ENCODE measurements at regions not wholly inside any gene's neighbourhood (a gene's known extent, or its start where the extent isn't known, plus 50 kb on each side); places are given as distances from the start of the nearest gene placed in this dataset.

DNA sequence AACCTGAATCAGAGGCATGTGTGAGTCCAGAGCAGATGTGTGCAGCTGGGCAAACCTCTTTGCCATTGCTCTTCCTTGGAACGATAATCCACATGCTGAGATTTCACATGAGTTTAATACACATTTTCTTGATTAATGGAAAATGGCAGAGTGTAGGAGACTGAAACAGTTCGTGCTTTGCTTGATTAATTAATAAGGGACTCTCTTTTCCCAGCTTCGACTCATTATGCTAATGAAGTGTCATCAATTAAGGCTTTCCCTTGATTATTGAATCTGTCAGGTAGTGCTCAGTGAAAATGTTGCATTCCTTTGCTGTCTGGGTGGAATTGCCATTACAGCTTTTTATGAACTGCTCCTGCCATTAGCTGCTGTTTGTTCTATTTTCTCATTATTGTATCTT lies 487.7 kb upstream of the NOVA1 start:
- TF ChIP-seq EP300 (conservative IDR thresholded peaks at IDR 0.05; ENCODE audit: poor library complexity, severe bottlenecking): no peak
- Histone ChIP-seq H3K9me3 (ENCODE audit: low read length) (no peaks in the 10 kb centered on the region), H3K9ac (ENCODE audit: low read length) (no peak overlapping the region), H3K27ac (ENCODE audit: low read length) (no peak overlapping the region), H3K9me2 (ENCODE audit: insufficient read depth, low read length) (no peaks in the 10 kb centered on the region), H2AFZ (ENCODE audit: low read depth, low read length) (no peak overlapping the region), H3K36me3 (ENCODE audit: insufficient read depth, low read length) (no peaks in the 10 kb centered on the region), H3K4me2 (ENCODE audit: low read length) (no peak overlapping the region), H3K79me2 (replicated peaks; ENCODE audit: insufficient read depth, low read length) (no peaks in the 10 kb centered on the region), H3K27me3 (ENCODE audit: insufficient read depth, low read depth, low read length) (no peaks in the 10 kb centered on the region), H3F3A (ENCODE audit: insufficient read depth, low read length, poor library complexity, severe bottlenecking) (no peaks in the 10 kb centered on the region), H4K20me1 (ENCODE audit: insufficient read depth) (no peaks in the 10 kb centered on the region), H3K4me3 (ENCODE audit: low read length) (no peak overlapping the region)

DNA sequence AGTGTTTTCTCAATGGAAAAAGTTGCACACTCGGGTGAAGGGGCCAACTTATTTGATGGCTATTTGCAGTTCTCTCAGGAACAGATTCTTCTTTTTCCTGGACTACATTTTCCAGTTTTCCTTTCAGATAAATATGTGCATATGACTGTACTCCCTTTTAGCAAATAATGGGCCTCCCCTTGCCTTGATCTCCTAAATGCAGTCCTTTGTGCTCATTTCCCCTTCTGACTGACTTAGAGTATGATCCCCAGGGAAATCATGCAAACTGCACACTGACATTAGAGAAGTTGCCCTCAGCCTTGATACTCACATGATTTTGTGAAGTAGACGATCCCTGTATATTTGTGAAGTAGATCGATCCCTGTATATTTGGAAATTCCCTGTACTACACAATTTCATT lies 492.9 kb upstream of the NOVA1 start:
- Histone ChIP-seq H3K36me3 (ENCODE audit: insufficient read depth, low read length) (no peaks in the 10 kb centered on the region), H3K79me2 (replicated peaks; ENCODE audit: insufficient read depth, low read length) (no peaks in the 10 kb centered on the region), H3K27me3 (ENCODE audit: insufficient read depth, low read depth, low read length) (no peaks in the 10 kb centered on the region), H3K9me2 (ENCODE audit: insufficient read depth, low read length) (no peaks in the 10 kb centered on the region), H3K27ac (ENCODE audit: low read length) (no peak overlapping the region), H3K4me3 (ENCODE audit: low read length) (no peak overlapping the region), H3K9ac (ENCODE audit: low read length) (no peak overlapping the region), H3K4me2 (ENCODE audit: low read length) (no peak overlapping the region), H3F3A (ENCODE audit: insufficient read depth, low read length, poor library complexity, severe bottlenecking) (no peaks in the 10 kb centered on the region), H3K9me3 (ENCODE audit: low read length) (no peaks in the 10 kb centered on the region), H4K20me1 (ENCODE audit: insufficient read depth) (no peaks in the 10 kb centered on the region), H2AFZ (ENCODE audit: low read depth, low read length) (no peak overlapping the region)
- TF ChIP-seq EZH2 (IDR thresholded peaks at IDR 0.05; ENCODE audit: borderline replicate concordance, insufficient read depth, low read length, poor library complexity, severe bottlenecking) (no peak), POLR2AphosphoS5 (IDR thresholded peaks at IDR 0.05) (no peak)
- TF ChIP-seq, protein P1, sequence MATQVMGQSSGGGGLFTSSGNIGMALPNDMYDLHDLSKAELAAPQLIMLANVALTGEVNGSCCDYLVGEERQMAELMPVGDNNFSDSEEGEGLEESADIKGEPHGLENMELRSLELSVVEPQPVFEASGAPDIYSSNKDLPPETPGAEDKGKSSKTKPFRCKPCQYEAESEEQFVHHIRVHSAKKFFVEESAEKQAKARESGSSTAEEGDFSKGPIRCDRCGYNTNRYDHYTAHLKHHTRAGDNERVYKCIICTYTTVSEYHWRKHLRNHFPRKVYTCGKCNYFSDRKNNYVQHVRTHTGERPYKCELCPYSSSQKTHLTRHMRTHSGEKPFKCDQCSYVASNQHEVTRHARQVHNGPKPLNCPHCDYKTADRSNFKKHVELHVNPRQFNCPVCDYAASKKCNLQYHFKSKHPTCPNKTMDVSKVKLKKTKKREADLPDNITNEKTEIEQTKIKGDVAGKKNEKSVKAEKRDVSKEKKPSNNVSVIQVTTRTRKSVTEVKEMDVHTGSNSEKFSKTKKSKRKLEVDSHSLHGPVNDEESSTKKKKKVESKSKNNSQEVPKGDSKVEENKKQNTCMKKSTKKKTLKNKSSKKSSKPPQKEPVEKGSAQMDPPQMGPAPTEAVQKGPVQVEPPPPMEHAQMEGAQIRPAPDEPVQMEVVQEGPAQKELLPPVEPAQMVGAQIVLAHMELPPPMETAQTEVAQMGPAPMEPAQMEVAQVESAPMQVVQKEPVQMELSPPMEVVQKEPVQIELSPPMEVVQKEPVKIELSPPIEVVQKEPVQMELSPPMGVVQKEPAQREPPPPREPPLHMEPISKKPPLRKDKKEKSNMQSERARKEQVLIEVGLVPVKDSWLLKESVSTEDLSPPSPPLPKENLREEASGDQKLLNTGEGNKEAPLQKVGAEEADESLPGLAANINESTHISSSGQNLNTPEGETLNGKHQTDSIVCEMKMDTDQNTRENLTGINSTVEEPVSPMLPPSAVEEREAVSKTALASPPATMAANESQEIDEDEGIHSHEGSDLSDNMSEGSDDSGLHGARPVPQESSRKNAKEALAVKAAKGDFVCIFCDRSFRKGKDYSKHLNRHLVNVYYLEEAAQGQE (IDR thresholded peaks at IDR 0.05; ENCODE audit: borderline replicate concordance): no peak

DNA sequence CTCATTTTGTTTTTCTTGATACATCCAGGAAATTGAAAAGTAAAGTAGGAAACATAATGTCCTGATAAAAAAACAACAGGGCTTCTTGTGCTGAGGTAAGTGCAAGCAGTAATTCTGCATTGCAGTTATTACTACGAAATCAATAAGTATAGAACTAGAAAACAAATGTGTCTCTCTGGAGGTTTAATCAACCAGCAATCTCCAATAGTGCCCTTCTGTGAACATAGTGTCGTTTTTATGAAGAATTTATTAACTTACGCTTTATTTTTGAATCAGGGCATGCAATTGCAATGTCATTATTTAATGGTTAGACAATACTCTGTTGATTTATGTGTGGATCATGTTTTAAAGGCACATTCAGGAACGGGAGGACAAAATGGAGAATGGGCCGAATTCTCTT lies 494.1 kb upstream of the NOVA1 start:
- no peaks in the 10 kb centered on the region for H3K27me3 ChIP-seq (ENCODE audit: insufficient read depth, low read depth, low read length)
- no peak overlapping the region for H3K27ac ChIP-seq (ENCODE audit: low read length)
- H3K4me3 ChIP-seq (ENCODE audit: low read length): no peak overlapping the region
- TF ChIP-seq, protein P1 (IDR thresholded peaks at IDR 0.05; ENCODE audit: borderline replicate concordance): no peak
- no peak for TF ChIP-seq TAF1 (IDR thresholded peaks at IDR 0.05; ENCODE audit: low read depth)
- TF ChIP-seq SMC3 (conservative IDR thresholded peaks at IDR 0.05; ENCODE audit: poor library complexity): no peak
- no peak for TF ChIP-seq EZH2 (IDR thresholded peaks at IDR 0.05; ENCODE audit: borderline replicate concordance, insufficient read depth, low read length, poor library complexity, severe bottlenecking)
- no peak for TF ChIP-seq RAD21 (conservative IDR thresholded peaks at IDR 0.05)
- TF ChIP-seq, protein P2, sequence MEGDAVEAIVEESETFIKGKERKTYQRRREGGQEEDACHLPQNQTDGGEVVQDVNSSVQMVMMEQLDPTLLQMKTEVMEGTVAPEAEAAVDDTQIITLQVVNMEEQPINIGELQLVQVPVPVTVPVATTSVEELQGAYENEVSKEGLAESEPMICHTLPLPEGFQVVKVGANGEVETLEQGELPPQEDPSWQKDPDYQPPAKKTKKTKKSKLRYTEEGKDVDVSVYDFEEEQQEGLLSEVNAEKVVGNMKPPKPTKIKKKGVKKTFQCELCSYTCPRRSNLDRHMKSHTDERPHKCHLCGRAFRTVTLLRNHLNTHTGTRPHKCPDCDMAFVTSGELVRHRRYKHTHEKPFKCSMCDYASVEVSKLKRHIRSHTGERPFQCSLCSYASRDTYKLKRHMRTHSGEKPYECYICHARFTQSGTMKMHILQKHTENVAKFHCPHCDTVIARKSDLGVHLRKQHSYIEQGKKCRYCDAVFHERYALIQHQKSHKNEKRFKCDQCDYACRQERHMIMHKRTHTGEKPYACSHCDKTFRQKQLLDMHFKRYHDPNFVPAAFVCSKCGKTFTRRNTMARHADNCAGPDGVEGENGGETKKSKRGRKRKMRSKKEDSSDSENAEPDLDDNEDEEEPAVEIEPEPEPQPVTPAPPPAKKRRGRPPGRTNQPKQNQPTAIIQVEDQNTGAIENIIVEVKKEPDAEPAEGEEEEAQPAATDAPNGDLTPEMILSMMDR (IDR thresholded peaks at IDR 0.05; ENCODE audit: poor library complexity, severe bottlenecking): no peak
- TF ChIP-seq POLR2AphosphoS5 (IDR thresholded peaks at IDR 0.05): no peak
- no peak for TF ChIP-seq EP300 (conservative IDR thresholded peaks at IDR 0.05; ENCODE audit: poor library complexity, severe bottlenecking)
- no peak for TF ChIP-seq MXI1 (conservative IDR thresholded peaks at IDR 0.05; ENCODE audit: poor library complexity, severe bottlenecking)
- H2AFZ ChIP-seq (ENCODE audit: low read depth, low read length): no peak overlapping the region
- no peak overlapping the region for H3K9ac ChIP-seq (ENCODE audit: low read length)
- no peaks in the 10 kb centered on the region for H3K9me2 ChIP-seq (ENCODE audit: insufficient read depth, low read length)
- H3K79me2 ChIP-seq (replicated peaks; ENCODE audit: insufficient read depth, low read length): no peaks in the 10 kb centered on the region
- H3K9me3 ChIP-seq (ENCODE audit: low read length): no peaks in the 10 kb centered on the region
- no peaks in the 10 kb centered on the region for H3K36me3 ChIP-seq (ENCODE audit: insufficient read depth, low read length)
- H3K4me2 ChIP-seq (ENCODE audit: low read length): no peak overlapping the region
- H4K20me1 ChIP-seq (ENCODE audit: insufficient read depth): no peaks in the 10 kb centered on the region
- H3F3A ChIP-seq (ENCODE audit: insufficient read depth, low read length, poor library complexity, severe bottlenecking): no peaks in the 10 kb centered on the region
